Tibial artery (tissue), 4 donors: ENCODE measurements at regions not wholly inside any gene's neighbourhood (a gene's known extent, or its start where the extent isn't known, plus 50 kb on each side); places are given as distances from the start of the nearest gene placed in this dataset.
A peak's percentile ranks its signal among the peaks of the same experiment; 100 is the strongest.

Experiments
- DNase-seq, 2 donors: peaks; one replicate each; pipeline ENCODE4 v3.0.0-alpha.2; 2019
- H3K27ac ChIP-seq, 2 donors: fragments of 200-600 bp; sonication (generic) in 1 of 2; 1 replicate in 1 of 2; 2 replicates in 1 of 2; pipeline ENCODE4 v1.5.1; 2018 to 2019; ENCODE audit warnings: mild to moderate bottlenecking in 1 of 2
- H3K27me3 ChIP-seq, 2 donors: fragments of 200-600 bp; sonication (generic) in 1 of 2; one replicate each; pipeline versions ENCODE4 v1.5.1 to v1.6.0; 2016 to 2019
- H3K36me3 ChIP-seq, 3 donors: fragments of 200-600 bp; sonication (generic) in 2 of 3; one replicate each; pipeline ENCODE4 v1.5.1; 2016 to 2019; ENCODE audit warnings: mild to moderate bottlenecking in 2 of 3
- H3K4me1 ChIP-seq, 4 donors: fragments of 200-600 bp; sonication (generic) in 2 of 4; 1 replicate in 3 of 4; 2 replicates in 1 of 4; pipeline ENCODE4 v1.5.1; 2016 to 2019
- H3K4me3 ChIP-seq, 2 donors: fragments of 200-600 bp; sonication (generic) in 1 of 2; 1 replicate in 1 of 2; 2 replicates in 1 of 2; pipeline ENCODE4 v1.5.1; 2018 to 2019; ENCODE audit warnings: mild to moderate bottlenecking in 2 of 2
- H3K9me3 ChIP-seq, 3 donors: fragments of 200-600 bp; sonication (generic) in 1 of 3; one replicate each; pipeline ENCODE4 v1.5.1; 2016 to 2019
- CTCF ChIP-seq, 2 experiments: fragments of 200-600 bp in 1 of 2; fragments of 450-650 bp in 1 of 2; IDR thresholded peaks; one replicate each; pipeline ENCODE4 v1.5.1; 2017 to 2019; ENCODE audit warnings: antibody characterized with exemption in 2 of 2, mild to moderate bottlenecking in 1 of 2, moderate library complexity in 1 of 2
- intact Hi-C: fragments of 100-400 bp; cut with DNase I; formaldehyde crosslinking; loops from one replicate; pipeline ENCODE4 v1.15.0; 2023; ENCODE audit warnings: low total_unique reads

GRCh38 chr1:20432341-20432740 is 53.7 kb downstream of the CAMK2N1 start:
- Histone ChIP-seq H3K27ac (no peak overlapping the region), H3K9me3 (no peaks in the 10 kb centered on the region), H3K4me1 (no peaks in the 10 kb centered on the region), H3K4me3 (no peak overlapping the region), H3K36me3 (no peaks in the 10 kb centered on the region), H3K27me3 (peaks cover 0 to 54% of the 10 kb centered on the region in 2 donors)
- intact Hi-C loops: no loop called here
- no peak for DNase-seq
- TF ChIP-seq CTCF (IDR thresholded peaks at IDR 0.05): no peak

GRCh38 chr1:20431176-20431460 is 54.9 kb downstream of the CAMK2N1 start:
- no peak for TF ChIP-seq CTCF (IDR thresholded peaks at IDR 0.05)
- H3K4me3 ChIP-seq: no peak overlapping the region
- no peak for DNase-seq
- no peaks in the 10 kb centered on the region for H3K4me1 ChIP-seq
- H3K9me3 ChIP-seq: no peaks in the 10 kb centered on the region
- H3K27ac ChIP-seq: no peak overlapping the region
- no peaks in the 10 kb centered on the region for H3K36me3 ChIP-seq
- peaks cover 0 to 47% of the 10 kb centered on the region in 2 donors for H3K27me3 ChIP-seq
- intact Hi-C loops: no loop called here

GRCh38 chr1:20430355-20431175 is 55.4 kb downstream of the CAMK2N1 start:
- no peak for DNase-seq
- intact Hi-C loops: no loop called here
- Histone ChIP-seq H3K27me3 (peaks cover 0 to 42% of the 10 kb centered on the region in 2 donors), H3K4me3 (no peak overlapping the region), H3K36me3 (no peaks in the 10 kb centered on the region), H3K4me1 (no peaks in the 10 kb centered on the region), H3K9me3 (no peaks in the 10 kb centered on the region), H3K27ac (no peak overlapping the region)
- TF ChIP-seq CTCF (IDR thresholded peaks at IDR 0.05): peak in 1 of 2 experiments; percentile 20

DNA sequence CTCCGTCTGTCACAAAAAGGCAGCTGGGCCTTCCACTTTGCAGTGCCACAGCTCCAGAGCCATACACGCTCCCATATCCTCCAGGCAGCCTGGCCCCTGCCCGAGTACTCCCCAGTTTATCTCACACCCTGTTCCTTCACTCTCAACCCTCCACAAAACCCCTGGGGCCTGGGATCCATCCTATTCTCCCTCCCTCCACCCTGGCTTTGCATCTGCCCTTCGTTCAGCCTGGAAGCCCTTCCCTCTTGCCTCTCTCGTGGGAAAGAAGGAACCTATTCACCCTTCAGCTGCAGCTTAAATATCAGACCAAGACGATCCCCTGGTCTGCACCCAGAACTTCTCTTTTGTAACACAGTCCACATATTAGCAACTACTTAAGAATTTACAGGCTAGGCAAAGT is 56.7 kb downstream of the CAMK2N1 start:
- no peak overlapping the region for H3K27ac ChIP-seq
- H3K9me3 ChIP-seq: peaks cover 0 to 7% (median 5%) of the 10 kb centered on the region in 3 donors
- no peak for DNase-seq
- no peak for TF ChIP-seq CTCF (IDR thresholded peaks at IDR 0.05)
- no peaks in the 10 kb centered on the region for H3K36me3 ChIP-seq
- intact Hi-C loops: no loop called here
- peaks cover 0 to 32% of the 10 kb centered on the region in 2 donors for H3K27me3 ChIP-seq
- H3K4me1 ChIP-seq: no peaks in the 10 kb centered on the region
- H3K4me3 ChIP-seq: no peak overlapping the region

- Histone ChIP-seq H3K4me1 (no peaks in the 10 kb centered on the region), H3K4me3 (no peak overlapping the region), H3K9me3 (peaks cover 0 to 9% (median 9%) of the 10 kb centered on the region in 3 donors), H3K27ac (no peak overlapping the region), H3K27me3 (peaks cover 0 to 32% of the 10 kb centered on the region in 2 donors), H3K36me3 (no peaks in the 10 kb centered on the region)
- intact Hi-C loops: no loop called here
- no peak for DNase-seq
- no peak for TF ChIP-seq CTCF (IDR thresholded peaks at IDR 0.05)
Observed at GRCh38 chr1:20428841-20429240, 57.2 kb downstream of the CAMK2N1 start.
